ENCODE measurements at regions not wholly inside any gene's neighbourhood (a gene's known extent, or its start where the extent isn't known, plus 50 kb on each side); places are given as distances from the start of the nearest gene placed in this dataset.

DNA sequence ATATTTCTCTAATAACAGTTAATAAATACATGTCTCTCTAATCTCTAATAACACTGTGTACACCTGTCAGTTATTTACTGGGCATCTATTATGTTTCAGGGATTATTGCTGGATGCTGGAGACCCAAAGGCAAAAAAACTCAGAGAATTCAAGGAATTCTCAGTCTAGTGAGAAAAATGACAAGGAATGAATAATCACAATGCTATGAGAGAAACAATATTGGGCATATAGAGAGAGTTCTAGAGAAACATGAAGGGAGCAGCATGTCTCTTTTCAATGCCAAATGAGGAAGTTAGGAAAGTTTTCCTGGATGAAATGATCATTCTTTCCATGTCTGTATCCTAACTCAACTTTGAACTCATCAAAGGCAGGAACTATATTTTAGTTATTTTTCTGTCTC, 82.8 kb downstream of the TNFSF18 start (continued):
- TF ChIP-seq, protein P1, sequence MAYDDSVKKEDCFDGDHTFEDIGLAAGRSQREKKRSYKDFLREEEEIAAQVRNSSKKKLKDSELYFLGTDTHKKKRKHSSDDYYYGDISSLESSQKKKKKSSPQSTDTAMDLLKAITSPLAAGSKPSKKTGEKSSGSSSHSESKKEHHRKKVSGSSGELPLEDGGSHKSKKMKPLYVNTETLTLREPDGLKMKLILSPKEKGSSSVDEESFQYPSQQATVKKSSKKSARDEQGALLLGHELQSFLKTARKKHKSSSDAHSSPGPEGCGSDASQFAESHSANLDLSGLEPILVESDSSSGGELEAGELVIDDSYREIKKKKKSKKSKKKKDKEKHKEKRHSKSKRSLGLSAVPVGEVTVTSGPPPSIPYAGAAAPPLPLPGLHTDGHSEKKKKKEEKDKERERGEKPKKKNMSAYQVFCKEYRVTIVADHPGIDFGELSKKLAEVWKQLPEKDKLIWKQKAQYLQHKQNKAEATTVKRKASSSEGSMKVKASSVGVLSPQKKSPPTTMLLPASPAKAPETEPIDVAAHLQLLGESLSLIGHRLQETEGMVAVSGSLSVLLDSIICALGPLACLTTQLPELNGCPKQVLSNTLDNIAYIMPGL (CRISPR knock-in tag; IDR thresholded peaks at IDR 0.05) = no peak

GRCh38 chr1:172969611-172970010, 81.1 kb downstream of the TNFSF18 start:
- Mint-ChIP-seq H3K4me1 (no peaks in the 10 kb centered on the region), H3K9me3 (no peaks in the 10 kb centered on the region), H3K27ac (no peak overlapping the region), H3K4me3 (no peak overlapping the region), H3K27me3 (ENCODE audit: low read depth) (no peaks in the 10 kb centered on the region), H3K36me3 (no peaks in the 10 kb centered on the region)
- ChIA-PET POLR2A (no interaction called here), CTCF (interaction anchor here (1.2 to 1.6 kb wide), 2 partner anchors 144 to 233 kb away, joined by 3 read pairs; no protein-coding TSS in a partner anchor)
- TF ChIP-seq NFE2L1 (CRISPR knock-in tag; IDR thresholded peaks at IDR 0.05) (no peak), FOXK1 (CRISPR knock-in tag; IDR thresholded peaks at IDR 0.05) (no peak), JAZF1 (CRISPR knock-in tag; IDR thresholded peaks at IDR 0.05) (no peak), ZNF425 (CRISPR knock-in tag; conservative IDR thresholded peaks at IDR 0.05) (no peak), OVOL2 (CRISPR knock-in tag; IDR thresholded peaks at IDR 0.05; ENCODE audit: borderline replicate concordance) (no peak), RORB (CRISPR knock-in tag; IDR thresholded peaks at IDR 0.05) (no peak), ZNF281 (CRISPR knock-in tag; IDR thresholded peaks at IDR 0.05) (no peak), SP1 (CRISPR knock-in tag; conservative IDR thresholded peaks at IDR 0.05) (no peak), ZBTB43 (CRISPR knock-in tag; IDR thresholded peaks at IDR 0.05) (no peak), PRRX2 (CRISPR knock-in tag; IDR thresholded peaks at IDR 0.05) (no peak), STAT6 (CRISPR knock-in tag; conservative IDR thresholded peaks at IDR 0.05; ENCODE audit: low read depth) (no peak), TEAD4 (CRISPR knock-in tag; IDR thresholded peaks at IDR 0.05) (no peak), ZNF232 (CRISPR knock-in tag; IDR thresholded peaks at IDR 0.05) (no peak), TEAD1 (CRISPR knock-in tag; IDR thresholded peaks at IDR 0.05) (no peak), CREM (CRISPR knock-in tag; IDR thresholded peaks at IDR 0.05) (no peak)
- TF ChIP-seq, protein P1 (CRISPR knock-in tag; IDR thresholded peaks at IDR 0.05) = no peak
- TF ChIP-seq, protein P2, sequence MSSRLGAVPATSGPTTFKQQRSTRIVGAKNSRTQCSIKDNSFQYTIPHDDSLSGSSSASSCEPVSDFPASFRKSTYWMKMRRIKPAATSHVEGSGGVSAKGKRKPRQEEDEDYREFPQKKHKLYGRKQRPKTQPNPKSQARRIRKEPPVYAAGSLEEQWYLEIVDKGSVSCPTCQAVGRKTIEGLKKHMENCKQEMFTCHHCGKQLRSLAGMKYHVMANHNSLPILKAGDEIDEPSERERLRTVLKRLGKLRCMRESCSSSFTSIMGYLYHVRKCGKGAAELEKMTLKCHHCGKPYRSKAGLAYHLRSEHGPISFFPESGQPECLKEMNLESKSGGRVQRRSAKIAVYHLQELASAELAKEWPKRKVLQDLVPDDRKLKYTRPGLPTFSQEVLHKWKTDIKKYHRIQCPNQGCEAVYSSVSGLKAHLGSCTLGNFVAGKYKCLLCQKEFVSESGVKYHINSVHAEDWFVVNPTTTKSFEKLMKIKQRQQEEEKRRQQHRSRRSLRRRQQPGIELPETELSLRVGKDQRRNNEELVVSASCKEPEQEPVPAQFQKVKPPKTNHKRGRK (CRISPR knock-in tag; IDR thresholded peaks at IDR 0.05; ENCODE audit: borderline replicate concordance) = no peak
- TF ChIP-seq, protein P3, sequence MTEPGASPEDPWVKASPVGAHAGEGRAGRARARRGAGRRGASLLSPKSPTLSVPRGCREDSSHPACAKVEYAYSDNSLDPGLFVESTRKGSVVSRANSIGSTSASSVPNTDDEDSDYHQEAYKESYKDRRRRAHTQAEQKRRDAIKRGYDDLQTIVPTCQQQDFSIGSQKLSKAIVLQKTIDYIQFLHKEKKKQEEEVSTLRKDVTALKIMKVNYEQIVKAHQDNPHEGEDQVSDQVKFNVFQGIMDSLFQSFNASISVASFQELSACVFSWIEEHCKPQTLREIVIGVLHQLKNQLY (CRISPR knock-in tag; IDR thresholded peaks at IDR 0.05) = no peak
- TF ChIP-seq, protein P4, sequence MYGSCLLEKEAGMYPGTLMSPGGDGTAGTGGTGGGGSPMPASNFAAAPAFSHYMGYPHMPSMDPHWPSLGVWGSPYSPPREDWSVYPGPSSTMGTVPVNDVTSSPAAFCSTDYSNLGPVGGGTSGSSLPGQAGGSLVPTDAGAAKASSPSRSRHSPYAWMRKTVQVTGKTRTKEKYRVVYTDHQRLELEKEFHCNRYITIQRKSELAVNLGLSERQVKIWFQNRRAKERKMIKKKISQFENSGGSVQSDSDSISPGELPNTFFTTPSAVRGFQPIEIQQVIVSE (CRISPR knock-in tag; IDR thresholded peaks at IDR 0.05; ENCODE audit: borderline replicate concordance) = no peak
- ATAC-seq = no peak
- DNase-seq (ENCODE audit: low spot score) = no peak
